Stimulated activated CD8-positive, alpha-beta memory T cell treated with anti-CD3 and anti-CD28 coated beads, Interleukin-7, amount 100 ng/mL, for 48 hours (primary cell): ENCODE measurements at regions not wholly inside any gene's neighbourhood (a gene's known extent, or its start where the extent isn't known, plus 50 kb on each side); places are given as distances from the start of the nearest gene placed in this dataset.

Experiments used
- DNase-seq, 2 donors: peaks; one replicate each; pipeline ENCODE4 v3.0.0-alpha.2; 2020; ENCODE audit warnings: low read depth in 1 of 2; ENCODE audit errors: extremely low read depth in 1 of 2

DNA sequence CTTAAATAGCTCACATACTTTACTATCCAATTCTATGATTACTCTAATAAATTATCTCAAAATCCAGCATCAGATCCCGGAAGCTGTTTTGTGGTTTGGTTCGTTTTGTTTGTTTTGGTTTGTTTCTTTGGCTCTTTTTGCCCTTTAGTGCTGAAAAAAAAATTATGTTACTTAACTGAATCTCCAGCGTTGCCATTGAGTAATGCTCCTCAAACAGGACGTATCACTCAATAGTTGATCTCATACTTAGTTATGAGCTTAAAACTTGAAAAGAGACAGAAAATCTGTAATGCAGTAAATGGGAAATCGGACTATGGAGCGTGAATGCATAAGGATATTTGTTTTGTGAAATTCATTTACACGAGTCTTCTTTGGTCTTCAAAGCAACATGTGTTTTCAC is 533.8 kb upstream of the TMPRSS15 start:
- DNase-seq: no peak

DNA sequence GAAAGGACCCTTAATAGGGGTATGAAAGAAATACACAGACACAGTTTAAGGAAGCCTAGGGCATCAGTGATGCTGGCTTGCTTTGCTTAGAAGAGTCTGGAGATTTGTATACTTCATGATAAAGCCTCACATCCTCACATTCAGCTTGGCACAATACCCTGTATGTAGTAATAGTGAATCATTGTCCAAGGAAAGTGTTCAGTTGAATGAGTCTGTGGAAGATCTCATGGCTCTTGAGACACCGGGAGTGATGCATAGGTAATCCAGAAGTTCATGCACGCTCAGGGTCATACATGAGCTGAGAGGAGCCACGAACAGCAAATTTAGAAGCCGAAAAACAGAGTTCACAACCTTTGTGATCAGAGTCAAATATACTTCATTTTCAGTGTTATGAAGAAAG is 537.2 kb upstream of the TMPRSS15 start:
- no peak for DNase-seq

DNA sequence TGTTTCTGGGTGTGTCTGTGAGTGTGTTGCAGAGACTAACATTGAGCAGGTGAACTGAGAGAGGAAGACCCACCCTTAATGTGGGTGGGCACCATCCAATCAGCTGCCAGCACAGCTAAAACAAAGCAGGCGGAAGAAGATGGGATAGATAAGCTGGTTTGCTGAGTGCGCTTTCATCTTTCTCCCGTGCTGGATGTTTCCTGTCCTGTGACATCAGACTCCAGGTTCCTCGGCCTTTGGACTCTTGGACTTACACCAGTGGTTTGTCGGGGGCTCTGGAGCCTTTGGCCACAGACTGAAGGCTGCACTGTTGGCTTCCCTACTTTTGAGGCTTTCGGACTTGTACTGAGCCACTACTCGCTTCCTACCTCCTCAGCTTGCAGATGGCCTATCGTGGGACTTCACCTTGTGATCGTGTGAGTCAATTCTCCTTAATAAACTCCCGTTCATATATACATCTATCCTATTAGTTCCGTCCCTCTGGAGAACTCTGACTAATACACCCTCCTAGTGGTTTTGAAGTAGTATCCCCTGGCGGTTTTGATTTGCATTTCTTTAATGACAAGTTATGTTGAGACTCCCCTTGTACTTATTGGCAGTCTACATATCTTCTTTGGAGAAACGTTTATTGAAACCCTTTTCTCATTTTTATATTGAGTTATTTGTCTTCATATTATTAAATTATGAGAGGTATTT is 546.6 kb upstream of the TMPRSS15 start:
- DNase-seq: no peak

DNA sequence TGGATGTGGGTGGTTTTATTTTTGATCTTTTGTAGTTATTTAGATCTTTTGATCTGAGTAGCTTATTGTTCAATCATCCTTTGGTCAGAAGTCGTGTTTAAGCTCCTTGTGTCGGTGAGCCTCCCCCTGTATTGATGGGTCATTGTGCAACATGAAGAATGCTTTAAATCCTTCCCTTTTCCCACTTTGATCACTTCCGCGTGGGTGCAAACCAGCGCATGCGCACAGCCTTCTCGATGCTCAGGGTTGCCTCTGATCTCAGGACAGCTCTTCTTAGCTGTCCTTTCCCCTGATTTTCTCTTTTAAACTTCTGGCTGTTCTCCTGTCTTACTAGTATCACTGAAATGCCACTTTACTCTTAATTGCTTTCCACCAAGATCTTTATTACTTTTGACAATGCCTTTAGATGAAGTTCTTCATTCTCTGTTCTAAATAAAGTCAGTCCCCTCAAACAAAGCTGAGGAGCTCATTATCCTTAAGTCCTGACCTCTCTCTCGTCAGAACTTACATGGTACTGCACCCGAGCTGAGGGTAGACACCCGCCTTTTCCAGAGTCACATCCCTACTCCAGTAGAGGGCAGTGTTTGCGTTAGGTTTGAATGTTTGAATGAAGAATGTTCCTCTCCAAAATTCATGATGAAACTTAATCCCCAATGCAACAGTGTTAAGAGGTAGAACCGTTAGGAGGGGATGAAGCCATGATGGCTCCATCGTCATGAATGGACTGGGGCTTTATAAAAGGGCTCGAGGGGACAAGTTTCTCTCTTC is 547.9 kb upstream of the TMPRSS15 start:
- DNase-seq: no peak

DNA sequence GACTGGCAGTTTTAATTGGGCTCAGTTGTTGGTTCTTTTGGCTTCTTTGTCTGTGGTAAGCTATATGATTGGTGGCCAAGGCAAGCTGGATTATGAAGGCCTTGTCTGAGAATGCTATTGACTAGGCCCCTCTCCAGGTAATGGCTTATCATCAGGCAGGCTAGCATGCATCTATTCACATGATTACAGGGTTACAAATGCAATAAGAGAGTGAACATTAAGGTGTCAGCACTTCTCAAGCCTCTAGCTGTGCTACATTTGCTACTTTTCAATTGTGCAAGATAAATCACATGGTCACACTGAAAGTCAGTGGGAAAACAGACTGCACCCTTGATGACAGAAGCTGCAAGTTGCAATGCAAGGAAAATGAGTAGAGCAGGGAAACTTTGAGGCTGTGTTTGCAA is 550.9 kb upstream of the TMPRSS15 start:
- no peak for DNase-seq

DNA sequence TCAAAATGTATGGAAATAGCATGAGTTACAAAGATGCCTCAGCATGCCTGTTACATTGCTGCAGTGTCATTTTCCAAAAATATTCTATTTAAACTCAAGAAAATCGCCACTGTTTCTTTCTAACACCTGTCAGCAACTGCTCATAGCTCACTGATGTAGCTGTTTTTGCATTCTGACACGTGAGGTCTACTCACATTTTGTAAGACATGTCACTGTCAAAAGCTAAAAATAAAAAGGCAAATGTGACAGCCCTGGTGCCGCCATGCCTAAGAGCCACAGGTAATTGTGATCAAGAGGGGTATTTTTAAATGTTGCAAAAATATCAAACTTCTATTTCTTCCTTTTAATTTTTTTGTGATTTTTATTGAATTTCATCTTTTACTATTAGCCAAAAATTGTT is 556.2 kb upstream of the TMPRSS15 start:
- no peak for DNase-seq

DNA sequence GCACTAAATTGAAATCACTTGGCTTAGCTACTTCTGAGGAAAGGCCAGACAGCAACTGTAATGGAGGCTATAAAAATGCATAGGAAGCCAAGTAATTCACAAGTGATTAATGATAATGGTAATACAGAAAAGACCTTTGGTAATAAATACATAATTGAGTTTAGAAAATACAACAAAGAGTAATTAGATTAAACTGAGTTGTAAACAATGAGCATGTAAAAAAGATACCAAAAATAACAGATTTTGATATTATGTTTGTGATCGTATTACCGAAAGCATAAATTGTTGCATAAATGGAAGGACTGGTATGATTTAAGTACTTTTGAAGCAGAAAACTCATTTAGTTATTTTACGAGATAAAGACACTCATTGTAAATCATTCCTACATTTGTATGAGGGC is 556.7 kb upstream of the TMPRSS15 start:
- DNase-seq: no peak

DNA sequence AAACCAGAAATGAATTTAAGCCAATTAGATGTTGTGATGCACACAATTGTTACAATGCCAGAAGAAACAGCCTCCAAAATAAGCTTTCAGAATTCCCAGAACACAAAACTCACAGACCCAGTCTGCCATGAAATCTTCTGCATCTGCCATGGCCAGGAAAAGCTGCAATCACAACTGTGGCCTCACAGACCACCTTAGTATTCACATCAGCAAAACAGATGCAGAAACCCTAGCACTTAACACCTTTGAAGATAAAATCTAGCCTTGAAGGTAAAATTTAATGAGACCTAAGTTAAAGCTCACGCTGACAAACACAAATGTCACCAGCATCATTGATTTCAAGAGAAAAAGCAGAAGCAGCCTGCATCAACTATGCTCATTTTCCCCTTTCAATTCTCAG is 566.8 kb upstream of the TMPRSS15 start:
- DNase-seq: no peak

DNA sequence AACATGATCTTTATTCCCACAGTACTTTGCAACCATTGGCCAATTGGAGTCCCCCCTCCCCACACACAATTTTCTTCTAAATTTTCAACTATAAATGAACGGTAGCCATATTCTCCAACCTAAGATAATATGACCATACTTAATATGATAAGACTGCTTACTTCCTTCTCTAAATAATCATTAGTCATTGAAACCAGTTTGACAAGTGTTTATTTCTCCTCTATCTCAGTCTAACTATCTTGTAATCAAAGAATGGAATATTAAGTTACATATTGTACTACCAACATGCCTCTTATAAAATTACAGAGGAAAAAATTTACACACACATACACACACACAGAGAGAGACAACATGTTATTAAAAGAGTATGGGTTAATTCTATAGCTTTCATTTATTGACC is 567.4 kb upstream of the TMPRSS15 start:
- DNase-seq: no peak

DNA sequence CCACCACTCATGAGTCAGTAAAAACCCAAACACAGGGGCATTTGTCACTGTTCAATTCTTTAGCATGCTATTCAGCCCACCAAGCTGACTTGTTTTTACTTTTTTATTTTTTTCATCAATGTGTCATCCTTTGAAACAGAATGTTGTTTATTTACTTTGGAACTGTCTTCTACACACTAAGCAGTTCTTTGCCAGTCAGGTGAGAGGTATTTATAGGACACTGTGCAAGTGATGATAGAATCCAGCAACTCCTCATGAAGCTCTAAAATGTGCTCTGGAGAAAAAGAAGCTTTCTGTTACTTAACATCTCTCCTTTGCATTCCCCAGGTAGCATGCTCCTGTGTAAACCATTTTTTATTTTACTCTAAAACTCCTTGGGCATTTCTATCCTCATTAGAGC is 582.0 kb upstream of the TMPRSS15 start:
- no peak for DNase-seq

DNA sequence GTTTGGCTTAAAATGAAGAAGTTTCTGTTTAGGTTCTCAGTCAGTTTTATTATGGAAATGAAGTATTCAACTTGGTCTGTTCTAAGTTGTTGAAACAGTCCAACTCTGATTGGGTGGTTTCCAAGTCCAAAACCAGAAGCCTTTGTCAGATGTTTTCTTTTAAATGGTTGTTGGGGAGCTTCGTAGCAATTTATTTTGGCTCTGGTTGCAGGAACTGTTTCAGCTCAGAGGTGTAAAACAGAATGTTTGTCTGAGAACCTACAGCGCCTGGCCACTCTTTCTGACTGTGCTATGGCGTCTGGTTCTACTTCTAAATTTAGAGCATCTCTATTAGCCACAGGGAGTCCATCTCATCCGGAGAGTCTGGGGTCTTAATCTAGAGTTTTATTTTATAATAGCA is 582.6 kb upstream of the TMPRSS15 start:
- no peak for DNase-seq

DNA sequence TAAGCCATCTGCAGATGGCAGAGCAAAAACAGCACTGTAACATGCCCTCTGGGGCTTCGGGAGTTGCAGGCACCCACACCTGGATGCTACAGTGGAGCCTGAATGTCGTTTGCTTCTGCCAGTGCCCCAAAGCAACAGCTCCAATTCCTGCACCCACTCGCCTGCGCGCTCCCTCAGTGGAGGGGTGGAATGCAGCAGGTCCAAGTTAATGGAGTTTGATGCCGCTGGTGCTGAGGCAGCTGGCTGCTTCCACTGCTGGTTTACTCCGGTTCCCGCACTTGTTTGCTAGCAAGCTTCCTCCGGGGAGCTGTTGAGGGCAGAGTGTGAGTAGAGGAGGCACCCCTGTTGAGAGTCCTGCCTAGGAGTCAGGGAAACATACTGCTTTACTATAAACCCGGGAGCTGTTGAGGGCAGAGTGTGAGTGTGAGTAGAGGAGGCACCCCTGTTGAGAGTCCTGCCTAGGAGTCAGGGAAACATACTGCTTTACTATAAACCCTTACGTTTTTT is 584.0 kb upstream of the TMPRSS15 start:
- DNase-seq: no peak

DNA sequence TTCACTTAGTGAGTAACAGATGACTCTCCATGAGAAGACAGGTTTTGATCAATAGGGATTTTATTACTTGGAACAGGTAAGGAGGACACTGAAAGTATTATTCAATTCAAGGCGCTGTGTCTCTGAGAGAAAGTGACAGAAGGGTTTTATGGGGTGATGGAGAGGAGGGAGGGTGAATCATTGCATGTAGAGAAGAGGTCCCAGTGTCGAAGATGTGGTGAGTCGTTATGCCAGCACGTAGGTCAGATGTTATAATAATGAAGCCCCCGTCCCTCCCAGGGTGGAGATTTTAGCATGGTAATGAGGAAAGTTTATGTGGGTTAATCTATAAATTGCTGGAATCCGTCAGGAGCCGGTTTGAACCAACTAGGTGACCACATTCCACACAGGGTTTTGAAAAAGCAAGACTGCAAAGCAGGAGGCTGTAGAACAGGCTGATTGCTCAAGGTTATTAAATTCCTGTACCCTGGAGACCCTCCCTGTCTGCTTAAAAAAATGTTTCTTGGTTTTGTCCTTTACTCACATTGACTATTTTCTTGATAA is 586.4 kb upstream of the TMPRSS15 start:
- no peak for DNase-seq

DNA sequence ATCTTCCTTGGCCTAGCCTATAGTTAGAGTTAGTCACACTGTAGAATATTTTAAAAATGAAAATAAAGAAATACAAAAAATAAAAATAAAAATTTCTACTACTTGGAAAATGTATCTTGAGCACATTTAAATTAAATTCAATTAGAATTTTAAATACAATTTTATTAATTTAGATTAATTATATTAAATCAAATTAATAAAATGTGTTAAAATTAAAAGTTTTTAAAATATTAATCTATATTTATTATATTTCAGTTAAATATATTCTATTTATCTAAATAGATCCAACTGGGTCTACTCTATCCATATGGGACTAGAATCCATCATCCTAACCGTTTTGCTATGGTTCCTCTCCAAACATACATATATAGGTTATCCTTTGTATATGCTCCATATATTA is 588.3 kb upstream of the TMPRSS15 start:
- DNase-seq: no peak

DNA sequence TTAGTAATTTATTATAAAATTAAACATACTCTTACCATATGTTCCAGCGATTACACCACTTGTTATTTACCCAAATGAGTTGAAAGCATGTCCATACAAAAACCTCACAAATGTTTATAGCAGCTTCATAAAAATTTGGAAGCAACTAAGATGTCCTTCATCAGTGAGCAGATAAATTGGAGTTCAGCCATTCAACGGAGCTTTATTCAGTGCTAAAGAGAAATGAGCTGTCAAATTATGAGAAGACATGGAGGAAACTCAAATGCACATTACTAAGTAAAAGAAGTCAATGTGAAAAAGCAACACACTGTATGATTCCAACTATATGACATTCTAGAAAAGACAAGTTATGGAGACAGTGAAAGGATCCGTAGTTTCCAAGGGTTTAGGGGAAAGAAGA is 606.7 kb upstream of the TMPRSS15 start:
- no peak for DNase-seq

DNA sequence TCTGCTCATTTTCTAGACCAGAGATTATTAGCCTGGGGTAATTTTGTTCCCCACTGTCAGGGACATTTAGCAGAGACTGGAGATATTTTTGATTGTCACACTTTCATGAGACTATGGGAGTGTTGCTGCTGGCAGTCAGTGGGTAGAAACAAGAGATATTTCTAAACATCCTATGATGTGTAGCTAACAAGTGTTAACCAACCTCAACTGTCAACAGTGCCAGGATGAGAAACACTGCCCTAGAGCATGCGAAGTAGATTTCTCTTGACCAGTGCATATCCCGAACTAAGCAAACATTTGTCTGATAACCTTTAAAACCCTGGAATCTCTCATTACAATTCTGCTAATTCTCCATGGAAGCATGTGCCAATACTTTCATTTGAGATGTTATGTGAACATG is 607.4 kb upstream of the TMPRSS15 start:
- DNase-seq: no peak

DNA sequence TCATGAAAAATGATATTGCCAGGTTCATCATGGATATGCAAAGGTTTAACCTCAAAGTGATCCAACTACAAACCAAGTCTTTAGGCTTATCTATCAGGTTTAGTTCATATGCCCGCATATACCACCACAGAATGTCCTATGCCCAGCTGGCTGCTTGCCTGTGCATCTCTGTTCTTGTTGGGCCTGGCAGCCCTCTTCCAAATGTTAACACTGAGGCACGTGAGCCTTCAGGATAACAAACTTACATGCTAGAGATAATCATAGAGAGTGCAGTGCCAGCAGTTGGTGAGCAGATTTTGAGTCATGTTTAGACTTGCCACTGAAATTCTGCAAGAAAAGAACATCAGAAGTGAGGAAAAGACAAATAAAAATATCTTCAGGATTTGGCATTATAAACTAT is 607.9 kb upstream of the TMPRSS15 start:
- no peak for DNase-seq

DNA sequence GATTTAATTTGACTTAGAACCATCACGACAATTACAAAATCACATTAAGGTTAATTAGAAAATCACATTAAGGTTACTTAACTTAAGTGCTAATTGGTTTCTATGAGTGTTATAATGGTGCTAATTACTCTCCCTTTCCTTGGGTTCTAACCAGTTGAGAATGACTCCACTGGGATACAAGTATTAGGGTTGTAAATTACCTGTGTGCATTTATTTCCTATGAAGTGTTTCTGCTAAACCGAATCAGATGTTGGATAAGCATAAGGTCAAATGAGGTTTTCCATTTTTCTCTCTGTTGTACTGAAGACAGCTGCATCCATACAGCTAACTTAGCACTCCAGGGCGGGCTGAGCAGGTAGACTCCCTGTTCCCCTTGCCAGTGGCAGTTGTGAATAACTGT is 610.3 kb upstream of the TMPRSS15 start:
- no peak for DNase-seq

DNA sequence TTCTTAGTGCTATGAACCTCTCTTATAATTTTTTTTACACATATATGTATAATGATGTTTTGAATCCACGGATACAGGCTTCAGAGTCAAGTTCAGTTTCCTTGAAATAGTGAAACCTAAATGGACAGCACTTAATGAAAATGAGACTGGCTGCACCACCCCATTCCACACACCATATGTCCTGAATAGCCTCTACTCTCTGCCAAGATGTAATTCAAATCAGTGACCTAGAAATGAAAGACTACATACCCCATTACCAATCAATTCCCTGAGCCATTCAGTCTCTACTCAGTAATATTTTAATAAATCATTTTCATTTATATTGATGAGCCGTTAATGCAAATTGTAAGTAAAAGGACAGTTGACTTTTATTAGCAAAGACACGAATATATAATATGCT is 614.9 kb upstream of the TMPRSS15 start:
- DNase-seq: no peak

DNA sequence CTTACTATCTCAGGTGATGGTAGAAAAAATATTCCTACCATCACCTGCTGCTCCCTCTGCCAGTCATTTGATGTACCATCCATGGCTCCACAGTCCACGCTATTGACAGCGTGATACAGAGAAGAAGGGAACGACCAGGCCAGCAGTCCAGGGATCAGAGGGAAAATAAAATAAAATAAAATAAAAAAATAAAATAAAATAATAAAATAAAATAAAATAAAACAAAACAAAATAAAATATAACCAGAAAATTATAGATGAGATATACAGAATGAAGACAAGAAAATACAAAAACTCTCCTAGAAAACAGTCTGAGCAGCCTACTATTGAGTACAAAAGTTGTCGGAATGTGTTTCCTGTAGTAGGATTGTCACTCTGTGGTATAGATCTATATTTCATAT is 619.4 kb upstream of the TMPRSS15 start:
- no peak for DNase-seq

DNA sequence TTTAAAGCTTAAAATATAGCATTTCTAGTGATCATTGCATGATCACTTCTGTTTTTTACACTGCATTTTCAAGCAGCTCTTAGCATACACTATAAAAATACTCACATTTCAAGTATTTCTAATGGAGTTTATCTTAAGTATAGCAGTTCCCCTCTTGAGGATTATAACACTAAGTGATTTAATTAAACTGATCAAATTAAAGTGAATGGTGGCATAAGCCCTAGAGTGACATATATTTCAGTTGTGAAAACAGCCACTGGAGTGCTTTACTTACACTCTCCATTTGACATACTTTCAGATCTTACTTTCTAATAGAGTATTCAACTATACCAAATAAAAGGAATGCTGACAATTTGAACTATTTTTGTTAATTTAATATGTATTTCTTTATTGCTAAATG is 623.3 kb upstream of the TMPRSS15 start:
- DNase-seq: no peak

DNA sequence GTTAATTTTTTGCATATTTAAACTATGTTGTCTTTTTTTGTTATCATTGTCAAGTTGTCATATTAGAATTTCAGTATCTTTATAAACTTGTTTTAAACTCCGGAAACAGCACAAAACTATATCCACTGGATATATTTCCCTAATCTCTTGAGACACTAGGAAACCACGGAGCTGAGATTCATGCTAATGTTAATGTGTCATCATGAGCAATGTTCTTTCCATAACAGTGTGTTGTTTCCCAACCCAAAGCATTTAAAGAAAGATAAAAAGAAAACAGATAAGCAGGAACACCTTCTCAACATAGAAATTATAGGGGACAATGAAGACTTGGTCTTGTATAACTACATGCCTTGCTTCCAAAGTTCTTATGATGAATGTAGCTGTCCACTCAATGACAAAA is 626.2 kb upstream of the TMPRSS15 start:
- no peak for DNase-seq
